Cerebellar cortex (tissue), 1 donor: ENCODE measurements at regions not wholly inside any gene's neighbourhood (a gene's known extent, or its start where the extent isn't known, plus 50 kb on each side); places are given as distances from the start of the nearest gene placed in this dataset.
A peak's percentile ranks its signal among the peaks of the same experiment; 100 is the strongest.
"Not testable (repeated sequence)": the region's sequence is repeated elsewhere in the genome, so short reads cannot be mapped to it uniquely, and the experiment has no call there.

ENCODE experiments used
- DNase-seq: peaks from one replicate; pipeline ENCODE4 v3.0.0-alpha.2; 2015; ENCODE audit warnings: low spot score

DNA sequence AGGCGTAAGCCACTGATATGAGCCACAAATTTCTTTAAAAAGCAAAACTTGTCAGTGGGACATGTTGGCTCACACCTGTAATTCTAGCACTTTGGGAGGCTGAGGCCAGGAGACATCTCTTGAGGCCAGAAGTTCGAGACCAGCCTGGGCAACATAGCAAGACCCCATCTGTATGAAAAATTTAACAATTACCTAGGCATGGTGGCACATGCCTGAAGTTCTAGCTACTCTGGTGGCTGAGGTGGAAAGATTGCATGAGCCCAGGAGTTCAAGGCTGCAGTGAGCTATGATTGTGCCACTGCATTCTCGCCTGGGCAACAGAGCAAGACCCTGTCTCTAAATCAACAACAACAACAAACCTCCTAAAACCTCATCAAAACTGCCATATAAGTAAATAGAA lies 147.6 kb upstream of the BARHL2 start:
- no peak for DNase-seq

DNA sequence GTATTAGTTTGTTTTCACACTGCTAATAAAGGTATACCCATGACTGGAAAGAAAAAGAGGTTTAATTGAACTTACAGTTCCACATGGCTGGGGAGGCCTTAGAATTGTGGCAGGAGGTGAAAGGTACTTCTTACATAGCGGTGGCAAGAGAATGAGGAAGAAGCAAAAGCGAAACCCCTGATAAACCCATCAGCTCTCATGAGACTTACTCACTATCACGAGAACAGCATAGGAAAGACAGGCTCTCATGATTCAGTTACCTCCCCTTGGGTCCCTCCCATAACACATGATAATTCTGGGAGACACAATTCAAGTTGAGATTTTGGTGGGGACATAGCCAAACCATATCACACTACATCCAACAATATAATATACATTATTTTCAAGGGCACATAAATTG lies 145.7 kb upstream of the BARHL2 start:
- DNase-seq = no peak

DNA sequence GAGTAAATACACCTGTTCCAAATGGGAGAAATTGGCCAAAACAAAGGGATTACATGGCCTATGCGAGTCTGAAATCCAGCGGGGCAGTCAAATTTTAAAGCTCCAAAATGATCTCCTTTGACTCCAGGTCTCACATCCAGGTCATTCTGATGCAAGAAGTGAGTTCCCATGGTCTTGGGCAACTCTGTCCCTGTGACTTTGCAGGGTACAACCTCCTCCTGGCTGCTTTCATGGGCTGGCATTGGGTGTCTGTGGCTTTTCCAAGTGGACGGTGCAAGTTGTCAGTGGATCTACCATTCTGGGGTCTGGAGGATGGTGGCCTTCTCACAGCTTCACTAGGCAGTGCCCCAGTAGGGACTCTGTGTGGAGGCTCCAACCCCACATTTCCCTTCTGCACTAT lies 144.3 kb upstream of the BARHL2 start:
- not testable (repeated sequence) for DNase-seq

DNA sequence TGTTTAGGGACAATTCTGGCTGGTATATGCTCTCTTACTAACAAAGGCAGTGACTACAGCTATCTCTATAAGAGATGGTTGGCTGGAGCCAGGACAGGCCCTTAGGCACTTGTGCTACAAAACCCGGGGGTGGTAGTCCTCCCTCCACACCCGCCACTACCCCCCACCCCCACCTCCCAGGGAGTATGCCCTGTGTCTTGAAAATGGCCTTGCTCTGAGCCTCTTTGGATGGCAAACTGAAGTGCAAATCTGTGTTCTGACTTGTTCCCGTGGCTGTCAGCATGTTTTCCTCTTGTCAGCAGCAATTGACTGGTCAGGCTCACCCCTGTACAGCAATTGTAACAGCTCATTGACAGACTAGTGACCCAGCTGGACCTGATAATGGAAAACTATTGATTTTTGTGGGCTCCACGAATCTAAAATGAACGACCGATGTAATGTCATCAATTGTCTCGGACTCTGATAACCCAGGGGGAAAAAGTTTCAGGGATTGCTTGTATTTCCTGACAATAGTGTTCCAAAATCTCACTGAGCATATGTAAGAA lies 139.4 kb upstream of the BARHL2 start:
- DNase-seq = no peak

DNA sequence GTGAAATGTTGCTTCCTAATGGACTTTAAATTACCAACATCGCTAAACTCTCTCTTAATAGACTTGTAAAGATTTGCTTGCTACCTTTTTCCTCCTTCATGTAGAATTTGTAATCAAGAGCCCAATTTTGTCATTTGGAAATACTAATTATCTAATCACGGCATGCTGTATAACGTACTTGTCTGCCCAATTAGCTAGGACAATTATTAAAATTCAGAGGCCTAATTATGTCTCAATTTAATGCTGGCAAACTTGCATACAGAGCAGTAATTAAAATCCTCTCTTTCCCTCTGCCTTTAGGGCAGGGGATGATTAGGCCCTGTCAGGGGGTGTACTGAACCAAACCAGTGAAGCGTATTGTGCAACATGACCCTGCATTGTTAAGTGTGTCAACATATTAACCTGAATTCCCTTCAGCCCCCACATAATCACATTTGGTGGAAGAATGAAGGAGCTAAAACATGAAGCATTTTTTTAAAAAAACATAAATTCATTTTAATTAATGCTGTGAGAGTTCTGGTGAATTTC lies 137.4 kb upstream of the BARHL2 start:
- DNase-seq = no peak

DNA sequence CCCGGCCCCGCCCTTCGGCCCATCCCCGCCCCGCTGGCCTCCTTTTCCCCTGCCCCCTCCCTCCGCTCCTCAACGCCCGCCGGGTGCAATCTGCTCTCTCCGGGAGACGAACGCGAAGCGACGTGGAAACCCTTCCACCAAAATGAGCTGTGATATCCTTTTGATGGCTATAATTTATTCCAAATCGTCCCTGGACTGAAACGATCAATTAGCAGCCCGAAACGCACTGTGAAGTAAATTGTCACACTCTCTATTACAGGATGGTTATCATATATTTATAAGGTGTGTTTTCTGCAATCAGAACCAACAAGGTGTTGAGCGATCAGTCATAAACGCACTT lies 134.6 kb upstream of the BARHL2 start:
- DNase-seq = peak; percentile 83

DNA sequence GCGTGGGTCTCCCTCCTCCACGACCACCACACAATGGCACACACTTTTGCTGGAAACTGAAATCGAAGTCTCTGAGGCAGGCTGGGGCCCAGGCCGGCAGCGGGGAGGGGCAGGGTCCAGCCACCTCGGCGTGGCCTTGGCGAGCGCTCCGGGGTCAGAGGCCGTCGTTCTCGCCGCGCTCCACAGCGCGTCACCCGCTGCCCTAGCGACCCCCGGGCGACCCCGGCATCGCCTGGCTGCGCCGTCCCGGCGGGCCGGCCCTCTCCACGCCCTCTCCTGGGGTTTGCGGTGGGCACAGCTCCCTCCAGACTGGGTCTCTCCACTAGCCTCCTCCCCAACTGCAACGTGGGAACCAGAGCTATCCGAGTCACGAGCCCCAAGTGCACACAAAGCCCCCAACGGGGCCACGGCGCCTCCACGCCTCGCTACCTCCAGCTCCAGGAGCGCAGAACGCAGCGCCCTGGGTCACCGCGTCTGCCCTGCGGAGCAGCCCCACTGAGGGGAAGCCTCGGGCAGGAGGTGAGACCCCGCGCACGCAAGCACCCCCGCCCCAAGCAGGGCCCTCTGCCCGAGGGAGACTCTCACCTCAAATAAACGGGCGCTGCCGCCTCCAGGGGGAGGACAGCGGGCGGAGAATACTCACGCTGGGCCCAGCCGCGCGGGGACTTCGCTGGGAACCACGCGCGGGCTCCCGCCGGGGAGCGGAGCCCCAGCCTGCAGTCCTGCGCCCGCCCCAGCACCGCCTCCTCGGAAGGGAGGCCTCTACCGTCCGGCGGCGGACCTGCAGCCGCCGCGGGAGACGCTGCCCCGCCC lies 134.0 kb upstream of the BARHL2 start:
- DNase-seq = no peak

DNA sequence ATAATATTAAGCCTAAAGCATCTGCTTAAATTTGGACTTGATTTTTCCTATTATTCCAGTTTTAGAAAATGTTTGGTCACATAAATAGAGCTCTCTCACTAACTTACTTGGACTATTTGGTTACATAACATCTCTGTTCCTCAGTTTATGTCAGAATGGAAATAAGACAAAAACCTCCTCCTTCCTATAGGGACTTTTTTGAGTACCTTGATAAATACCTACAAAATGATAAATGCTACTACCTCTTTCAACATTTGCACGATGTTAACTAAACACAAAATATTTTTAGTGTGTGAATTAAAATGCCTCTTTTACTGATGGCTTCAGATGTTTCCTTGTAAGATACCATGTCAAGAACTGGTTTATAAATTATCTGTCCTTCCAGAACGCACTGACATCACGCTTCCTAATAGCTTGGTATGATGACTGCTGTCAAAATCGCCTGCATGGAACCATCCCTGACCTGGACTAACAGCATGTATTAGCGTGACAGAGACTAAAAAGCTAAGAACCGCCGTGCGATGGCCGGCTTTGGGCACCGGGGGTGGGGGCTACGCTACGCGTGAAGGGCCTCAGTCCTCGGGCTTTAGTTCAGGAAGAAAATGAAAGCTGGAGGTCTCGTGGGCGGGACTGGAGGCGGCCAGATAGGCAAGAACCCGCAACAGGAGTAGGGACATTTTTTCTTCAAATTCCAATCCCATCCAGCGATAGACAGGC lies 133.2 kb upstream of the BARHL2 start:
- DNase-seq = peak; percentile 52

DNA sequence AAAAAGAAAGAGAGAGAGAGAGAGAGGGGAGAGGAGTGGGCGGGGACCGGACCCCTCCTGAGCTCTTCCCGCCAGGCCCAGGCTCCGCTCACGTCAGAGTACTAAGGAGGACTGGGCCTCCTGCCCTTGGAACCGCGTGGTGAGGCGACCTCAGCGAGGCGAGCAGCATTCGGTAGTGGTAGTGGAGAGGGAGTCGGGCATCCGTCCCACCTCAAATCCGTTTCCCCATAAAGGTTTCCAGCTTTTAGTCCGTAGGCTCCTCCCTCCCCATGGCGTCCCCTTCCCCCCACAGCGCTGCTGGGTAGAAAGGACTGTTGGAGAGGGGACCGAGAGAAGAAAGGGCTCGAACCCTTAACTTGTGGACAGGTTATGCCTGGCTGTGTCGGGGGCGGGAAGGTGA lies 124.4 kb upstream of the BARHL2 start:
- DNase-seq = no peak

DNA sequence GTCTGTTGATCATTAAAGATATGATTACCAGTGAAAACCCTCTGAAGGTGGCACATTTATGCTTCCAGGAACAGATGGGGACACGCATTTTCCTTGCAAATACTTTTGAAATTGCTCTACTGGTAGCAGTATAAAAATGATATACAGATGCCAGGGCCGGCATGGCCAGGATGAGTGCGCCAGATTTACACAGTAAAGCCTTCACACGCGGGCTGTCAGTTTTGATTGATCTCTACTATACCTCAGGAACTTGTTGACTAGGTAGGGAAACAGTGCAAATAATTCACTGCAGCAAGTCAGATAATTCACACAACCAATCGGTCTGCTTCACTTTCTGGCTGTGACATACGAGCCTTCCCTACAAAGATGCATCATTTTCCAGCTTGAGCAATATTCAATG lies 123.2 kb upstream of the BARHL2 start:
- no peak for DNase-seq

DNA sequence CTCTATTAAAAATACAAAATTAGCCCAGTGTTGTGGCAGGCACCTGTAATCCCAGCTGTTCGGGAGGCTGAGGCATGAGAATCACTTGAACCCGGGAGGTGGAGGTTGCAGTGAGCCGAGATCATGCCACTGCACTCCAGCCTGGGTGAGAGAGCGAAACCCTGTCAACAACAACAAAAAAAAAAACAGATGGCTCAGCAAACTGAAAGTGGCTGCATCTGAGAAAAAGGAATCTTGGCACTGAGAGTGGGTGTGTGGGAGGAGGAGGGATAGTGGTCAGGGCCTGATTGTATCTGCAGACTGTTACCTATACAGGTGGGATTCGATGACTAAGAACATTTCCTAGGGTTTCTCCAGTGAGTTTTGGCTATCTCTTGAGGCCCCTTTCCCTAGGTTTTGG lies 122.2 kb upstream of the BARHL2 start:
- DNase-seq = no peak

DNA sequence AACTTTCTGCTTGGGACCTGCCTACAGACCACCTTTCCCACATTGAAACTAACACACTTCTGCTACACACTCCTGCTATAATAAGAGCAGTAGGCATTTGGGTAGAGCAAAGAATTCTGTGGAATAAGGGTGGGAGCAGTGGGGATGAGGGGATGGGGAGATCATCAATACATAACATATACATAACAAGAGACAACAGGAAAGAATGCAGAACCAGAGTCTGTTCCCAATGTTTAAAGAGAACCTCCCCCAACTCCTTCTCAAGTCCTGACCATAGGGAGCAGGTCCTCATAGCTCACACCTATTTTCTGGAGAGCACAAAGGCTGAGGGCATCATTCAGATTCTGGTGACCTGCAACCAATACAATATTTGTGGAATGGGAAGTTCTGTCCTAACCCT lies 121.6 kb upstream of the BARHL2 start:
- DNase-seq = no peak

DNA sequence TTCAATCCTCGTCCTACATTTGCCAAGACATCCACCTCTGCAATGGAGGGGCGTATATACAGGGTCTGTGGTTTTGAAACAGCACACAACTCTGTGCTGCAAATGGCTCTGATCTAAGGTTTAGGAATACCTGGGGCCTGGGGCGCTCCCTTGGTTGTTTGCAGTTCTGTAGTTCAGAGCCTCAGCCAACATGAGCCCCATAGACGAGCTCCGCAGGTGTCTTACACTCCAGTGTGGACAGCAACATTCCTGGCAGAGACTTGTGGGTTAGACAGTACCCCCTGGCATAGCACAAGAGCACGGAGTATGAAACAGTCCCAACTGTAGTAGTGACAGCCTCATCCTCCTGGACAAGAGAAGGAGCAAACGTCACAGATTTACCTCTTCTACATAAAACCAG lies 120.3 kb upstream of the BARHL2 start:
- no peak for DNase-seq

DNA sequence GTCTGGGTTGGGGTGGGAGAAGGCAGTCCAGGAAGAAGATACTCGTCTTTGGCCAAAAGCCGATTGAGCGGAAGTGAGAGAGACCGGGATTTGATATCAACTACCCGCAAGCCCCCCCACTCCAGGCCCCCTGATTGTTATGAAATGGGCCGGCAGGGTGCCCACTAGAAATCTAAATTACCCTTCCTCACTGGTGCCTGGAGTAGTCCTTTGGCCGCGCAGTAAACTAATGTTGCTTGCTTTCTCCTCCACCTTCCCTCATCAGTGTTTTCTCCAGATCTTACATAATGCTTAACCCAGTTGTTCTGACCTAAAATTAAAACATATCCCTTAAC lies 119.2 kb upstream of the BARHL2 start:
- DNase-seq = no peak

DNA sequence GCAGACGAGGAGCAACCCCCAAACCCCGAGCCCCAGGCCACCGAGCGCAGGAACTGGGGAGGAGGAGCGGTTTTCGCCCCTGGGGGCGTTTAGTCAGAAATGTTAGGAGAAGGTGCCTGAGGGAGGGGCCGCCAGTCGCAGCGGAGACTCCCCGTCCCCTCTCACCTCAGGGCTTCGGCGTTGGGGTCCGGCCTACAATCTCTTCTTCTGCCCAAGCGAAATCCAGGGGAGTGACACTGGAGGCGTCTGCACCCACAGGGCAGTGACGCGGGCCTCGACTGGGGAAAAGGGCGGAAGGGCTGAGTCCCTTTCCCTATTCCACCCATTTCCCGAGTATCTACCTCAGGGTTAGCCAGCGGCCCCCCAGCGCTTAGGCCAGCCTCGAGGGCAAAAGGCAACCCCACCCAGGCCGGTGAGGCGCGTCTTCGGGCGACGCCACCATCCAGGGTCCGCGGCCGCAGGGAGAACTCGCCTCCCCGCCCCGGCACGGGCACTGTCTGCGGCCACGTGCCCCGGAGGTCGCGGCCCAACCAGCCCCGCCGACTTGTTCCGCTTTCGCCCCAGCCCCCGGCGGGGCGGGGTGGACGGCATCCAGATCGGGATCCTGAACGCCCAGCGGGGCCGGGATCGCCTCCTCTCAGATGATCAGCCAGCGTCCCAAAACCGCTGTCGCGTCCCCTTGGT lies 118.7 kb upstream of the BARHL2 start:
- no peak for DNase-seq

DNA sequence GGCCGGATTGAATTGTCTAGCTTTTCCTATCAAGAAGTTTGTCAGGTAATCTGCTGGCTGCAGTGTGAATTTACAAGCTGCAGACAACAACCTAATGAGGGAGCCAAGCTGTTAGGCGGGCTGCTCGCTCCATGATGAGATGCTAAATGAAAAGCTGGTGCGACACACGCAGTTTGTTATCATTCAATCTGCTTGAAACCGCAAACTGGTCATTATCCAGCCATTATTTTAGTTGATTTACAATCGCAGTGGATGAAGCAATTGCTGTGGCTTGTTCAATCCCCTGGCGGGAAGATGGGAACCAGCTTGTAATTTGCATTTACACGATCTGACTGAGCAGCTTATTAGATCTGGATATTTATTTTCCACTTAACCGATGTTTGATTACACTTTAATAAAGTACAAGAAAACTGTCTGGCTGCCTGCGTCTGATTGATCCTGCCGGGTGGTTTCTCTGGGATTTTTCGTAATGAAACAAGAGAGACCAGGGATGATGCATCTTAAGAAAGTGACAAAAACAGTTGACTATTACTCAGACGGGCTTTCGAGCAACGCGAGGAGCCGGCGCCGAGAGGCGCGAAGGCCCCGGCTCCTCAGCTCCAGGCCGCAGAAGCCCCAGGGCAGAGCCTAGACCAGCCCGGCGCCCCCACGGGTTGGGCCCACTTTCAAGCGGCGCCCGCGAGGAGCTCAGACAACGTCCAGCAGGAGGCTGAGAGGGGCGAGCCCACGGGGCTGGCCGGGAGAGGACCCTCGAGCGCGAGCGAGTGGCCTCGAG lies 118.0 kb upstream of the BARHL2 start:
- no peak for DNase-seq

DNA sequence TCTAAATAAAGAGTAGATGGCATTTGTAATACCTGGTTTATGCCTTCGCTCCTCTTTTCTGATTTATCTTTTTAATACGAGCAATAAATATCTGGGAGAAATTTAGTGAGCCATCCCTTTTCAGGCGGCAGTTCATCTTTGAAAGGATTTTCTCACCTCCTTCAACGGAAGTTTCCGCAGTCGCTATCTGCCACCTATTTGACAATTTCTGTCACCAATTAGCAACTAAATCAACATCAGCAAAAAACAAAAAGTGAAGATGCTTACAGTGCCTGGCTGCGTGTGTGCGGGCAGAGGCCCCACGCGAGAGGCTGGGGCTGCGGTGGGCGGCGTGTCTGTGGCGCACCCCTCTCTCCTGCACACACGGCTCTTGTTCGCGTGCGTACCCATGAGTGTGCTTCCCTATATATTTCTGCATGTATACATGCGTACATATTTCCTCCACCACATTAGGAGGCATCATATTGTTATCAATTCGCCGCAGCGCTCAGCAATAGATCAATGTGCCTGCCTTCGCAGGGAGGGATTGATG lies 117.3 kb upstream of the BARHL2 start:
- DNase-seq = no peak

DNA sequence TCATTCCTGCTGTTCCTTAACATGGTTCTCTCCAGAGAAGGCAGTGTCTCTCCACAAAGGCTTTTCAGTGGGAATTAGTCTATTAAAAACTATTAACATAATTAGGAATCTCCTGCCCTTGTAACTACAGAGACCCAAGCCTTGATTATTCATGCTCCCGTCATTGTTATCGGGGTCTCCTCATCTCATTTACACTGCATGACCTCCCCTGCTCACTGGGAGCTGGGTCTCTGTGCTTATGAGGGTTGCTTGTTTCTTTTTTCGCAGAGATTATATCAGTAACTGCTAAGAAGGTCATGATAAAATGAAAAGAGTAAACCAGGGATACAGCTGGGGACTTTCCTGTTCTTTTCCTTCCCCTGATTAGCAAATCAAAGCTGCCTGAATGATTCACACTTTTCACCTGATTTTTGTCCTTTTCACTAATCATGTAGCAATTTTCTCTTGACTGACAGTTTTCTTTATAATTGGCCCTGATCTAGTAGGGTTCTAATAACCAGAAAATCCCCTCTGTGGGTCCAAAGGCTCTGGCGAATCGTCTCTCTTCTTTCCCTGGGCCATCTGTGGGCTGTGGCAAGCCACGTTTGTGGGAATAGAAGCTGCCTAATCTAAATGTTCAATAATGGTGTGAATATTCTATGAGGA lies 116.5 kb upstream of the BARHL2 start:
- DNase-seq = no peak

DNA sequence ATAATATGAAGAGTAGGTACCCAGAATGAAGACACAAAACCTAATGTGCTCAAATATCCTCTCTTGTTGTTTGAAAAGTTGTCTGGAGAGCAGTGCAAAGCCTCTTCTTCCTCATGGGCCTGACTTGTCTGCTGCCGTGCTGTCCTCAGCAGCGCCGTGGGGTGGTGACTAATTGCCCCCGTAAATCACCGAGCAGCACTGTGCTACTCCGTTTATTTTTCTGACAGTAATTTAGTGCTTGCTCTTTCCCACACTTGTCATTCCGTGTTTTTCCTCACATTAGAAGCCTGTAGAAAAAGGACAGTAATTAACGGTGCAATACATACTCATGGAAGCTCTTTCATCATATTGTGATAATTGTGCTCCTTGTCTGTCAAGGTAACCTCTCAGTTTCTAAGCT lies 114.8 kb upstream of the BARHL2 start:
- no peak for DNase-seq

DNA sequence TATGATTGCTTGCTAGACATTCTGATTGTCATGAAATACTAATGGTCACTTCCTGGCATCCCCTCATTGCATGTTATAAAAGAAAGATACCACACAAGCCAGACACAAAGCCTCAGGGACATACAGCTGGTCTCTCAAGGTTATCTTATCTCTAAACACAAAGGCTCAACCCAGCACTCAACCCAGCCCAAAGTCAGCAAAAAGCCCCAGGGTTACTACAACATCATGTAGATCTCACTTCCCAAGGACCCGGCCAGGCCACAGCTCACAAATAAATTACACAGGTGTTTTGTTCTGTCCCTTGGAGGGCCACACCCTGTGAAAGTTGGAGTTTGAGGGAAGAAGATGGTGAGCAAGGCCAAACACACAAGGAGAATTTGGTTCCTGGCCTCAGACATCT lies 109.7 kb upstream of the BARHL2 start:
- DNase-seq = no peak

DNA sequence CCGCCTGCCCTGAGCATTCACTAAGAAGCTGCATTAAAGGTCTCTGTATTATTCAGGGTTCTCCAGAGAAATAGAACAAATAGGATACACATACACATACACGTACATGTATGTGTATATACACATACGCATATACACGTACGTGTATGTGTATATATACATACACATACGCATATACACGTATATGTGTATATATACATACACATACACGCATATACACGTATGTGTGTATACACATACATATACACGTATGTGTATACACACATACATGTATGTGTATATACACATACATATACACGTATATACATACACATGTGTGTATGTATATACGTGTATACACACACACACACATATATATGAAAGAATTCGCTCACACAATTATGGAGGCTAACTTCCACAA lies 108.9 kb upstream of the BARHL2 start:
- no peak for DNase-seq
